Limb (tissue), 2 donors: ENCODE measurements at regions not wholly inside any gene's neighbourhood (a gene's known extent, or its start where the extent isn't known, plus 50 kb on each side); places are given as distances from the start of the nearest gene placed in this dataset.
"Not testable (repeated sequence)": the region's sequence is repeated elsewhere in the genome, so short reads cannot be mapped to it uniquely, and the experiment has no call there.

Source experiments
- DNase-seq, 2 donors: peaks; one replicate each; pipeline ENCODE4 v3.0.0-alpha.2; 2016; ENCODE audit errors: extremely low spot score in 2 of 2

DNA sequence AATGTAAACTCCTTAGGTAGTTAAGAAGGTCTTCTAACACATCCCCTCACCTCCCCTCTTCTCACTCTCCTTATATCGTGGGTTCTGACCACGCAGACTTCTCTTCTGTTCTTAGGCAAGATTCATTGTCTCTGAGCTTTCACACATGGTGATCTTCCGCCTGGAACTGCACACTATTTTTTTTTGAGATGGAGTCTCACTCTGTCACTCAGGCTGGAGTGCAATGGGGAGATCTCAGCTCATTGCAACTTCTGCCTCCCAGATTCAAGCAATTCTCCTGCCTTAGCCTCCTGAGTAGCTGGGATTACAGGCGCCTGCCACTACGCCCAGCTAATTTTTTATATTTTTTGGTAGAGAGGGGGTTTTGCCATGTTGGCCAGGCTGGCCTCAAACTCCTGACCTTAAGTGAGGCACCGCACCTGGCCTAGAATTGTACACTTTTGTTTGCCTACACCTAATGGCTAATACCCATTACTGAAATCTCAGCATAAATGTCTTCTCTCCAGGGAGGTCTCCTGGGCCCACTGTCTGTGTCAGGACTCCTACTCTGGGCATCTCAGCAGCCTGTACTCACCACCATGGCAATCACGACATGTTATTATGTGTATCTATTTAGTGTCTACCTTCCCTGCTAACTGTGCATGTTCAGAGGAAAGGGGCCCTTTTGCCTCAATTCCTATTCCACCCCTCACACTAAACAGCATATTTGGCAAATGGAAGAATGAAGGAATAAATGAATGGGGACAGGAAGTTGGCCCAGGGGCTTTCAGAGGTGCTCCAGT lies 646.3 kb upstream of the DPP6 start:
- no peak for DNase-seq

- DNase-seq: no peak
Measured at GRCh38 chr7:153406486-153406872, 645.7 kb upstream of the DPP6 start.

GRCh38 chr7:153407291-153408046 lies 644.7 kb upstream of the DPP6 start:
- DNase-seq: no peak

DNA sequence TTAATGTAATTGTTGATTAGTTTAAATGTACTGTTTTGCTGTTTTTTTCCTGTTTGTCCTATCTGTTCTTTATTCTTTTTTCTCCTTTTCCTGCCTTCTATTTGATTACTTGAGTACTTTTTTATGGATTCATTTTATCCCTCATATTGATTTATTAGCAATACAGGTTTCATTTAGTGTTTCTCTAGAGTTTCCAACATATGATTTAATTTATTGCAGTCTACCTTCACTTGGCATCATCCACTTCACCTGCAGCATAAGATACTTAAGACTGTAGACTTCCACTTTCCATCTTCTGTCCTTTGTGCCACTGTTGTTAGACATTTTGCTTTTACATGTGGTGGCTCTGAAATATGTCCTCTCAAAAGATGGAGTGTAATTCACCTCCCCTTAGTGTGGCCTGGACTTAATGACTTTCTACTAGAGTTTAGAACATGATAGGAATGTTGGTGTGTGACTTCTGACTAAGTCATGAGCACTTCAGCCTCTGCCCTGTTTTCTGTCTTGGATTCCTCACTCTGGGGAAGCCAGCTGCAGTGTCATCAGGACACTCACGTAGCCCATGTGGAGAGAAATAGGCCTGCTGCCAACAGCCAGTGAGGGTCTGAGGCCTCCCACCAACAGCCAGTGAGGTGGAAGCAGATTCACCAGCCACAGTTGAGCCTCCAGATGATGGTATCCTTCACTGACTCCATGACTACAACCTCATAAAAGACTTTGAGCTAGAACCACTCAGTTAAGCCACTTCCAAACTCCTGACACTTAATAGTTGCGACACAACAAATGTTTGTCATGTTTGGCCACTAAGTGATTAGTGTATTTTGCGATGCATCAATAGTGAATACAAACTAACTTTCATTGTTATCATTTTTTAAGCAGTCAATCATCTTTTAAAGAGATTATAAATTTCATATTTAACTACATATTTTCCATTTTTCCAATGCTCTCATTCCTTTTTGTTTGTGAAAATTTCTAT lies 643.5 kb upstream of the DPP6 start:
- DNase-seq: no peak

DNA sequence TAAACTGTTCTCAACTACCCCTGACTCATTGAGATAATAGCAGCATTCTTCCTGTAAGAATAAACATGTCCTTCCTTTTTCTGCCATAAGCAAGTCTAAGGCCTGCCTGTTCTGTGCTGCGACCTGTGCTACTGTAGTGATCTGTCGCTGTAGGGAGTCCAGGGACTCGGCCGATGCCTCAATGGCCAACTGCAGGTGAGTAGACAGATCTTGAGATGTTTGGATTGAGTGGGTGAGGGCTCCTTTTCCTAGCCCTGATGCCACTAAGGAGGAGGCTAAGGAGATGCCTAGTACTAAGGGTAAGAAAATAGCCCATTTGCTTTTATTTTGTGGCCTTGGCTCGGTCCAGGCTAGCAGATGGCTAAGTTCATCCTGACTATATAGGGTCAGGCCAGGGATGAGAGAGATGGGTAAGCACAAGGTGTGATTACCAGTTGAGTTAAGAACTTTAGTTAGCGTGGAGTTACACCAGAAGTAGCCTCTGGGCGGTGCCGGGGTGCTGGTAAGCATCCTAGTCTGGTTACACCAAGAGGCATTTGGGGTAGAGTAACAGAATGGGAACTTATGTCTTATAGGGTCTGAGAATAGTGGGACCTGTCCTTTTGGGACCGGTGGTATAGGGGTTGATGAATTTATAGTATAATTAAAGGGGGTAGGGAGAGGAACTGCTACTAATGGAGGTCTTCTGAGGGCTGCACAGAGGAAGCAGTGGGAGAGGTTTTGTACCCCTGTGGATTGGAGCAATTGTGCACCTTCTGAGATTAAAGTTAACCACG lies 642.4 kb upstream of the DPP6 start:
- DNase-seq: not testable (repeated sequence)

- DNase-seq: not testable (repeated sequence)
Measured at GRCh38 chr7:153410997-153411642, 641.1 kb upstream of the DPP6 start.

- not testable (repeated sequence) for DNase-seq
Measured at GRCh38 chr7:153412114-153412823, 639.9 kb upstream of the DPP6 start.

- not testable (repeated sequence) for DNase-seq
Measured at GRCh38 chr7:153412824-153413198, 639.4 kb upstream of the DPP6 start.

DNA sequence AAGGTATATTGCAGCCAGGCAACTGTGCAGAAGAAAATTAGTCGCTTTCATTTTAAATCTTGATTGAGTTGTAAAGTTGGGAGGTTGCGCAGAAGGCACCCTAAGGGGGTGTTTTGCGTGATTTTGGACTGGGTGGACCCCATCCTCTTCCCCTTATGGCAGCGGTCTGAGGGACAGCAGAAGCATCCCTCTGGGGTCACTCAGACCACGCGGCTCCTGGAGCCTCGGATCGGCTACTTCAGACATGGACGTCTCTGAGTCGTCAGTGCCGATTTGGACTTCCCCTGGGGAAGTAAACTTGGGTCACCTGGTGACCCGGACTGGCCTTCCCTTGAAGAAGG lies 639.0 kb upstream of the DPP6 start:
- no peak for DNase-seq

DNA sequence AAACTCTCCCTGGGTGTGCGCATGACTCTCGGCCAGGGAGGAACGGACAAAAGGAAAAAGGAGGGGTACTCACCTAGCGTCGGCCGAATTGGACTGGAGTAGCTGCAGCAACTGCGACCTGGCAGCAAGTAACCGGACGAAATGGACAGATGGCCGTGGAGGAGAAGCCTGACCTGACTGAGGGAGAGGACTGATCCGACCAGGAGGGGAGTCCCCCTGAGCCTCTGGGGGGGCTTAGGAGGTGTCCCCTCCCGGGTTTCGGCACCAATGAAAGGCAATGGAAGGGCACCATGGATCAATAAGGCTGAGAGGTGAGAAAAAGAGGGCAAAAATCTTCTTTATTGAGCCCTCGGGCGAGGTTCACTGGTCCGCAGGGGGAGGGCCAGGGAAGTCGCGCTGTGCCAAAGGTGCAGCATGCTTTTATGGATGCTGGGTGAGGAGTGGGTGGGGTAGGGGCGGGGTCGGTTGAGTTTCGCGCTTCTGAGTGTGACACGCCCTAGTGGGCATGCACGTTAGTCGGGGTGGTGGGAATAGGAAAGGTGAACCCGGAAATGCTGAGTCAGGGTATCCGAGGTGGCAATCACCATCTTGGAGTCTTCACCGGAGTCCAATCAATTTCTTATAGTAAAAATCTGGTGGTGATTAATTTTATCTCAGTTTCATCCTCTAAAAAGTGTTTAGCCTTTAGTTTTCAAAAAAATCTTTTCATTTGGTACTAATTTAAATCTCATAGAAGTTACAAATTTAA lies 638.5 kb upstream of the DPP6 start:
- no peak for DNase-seq

DNA sequence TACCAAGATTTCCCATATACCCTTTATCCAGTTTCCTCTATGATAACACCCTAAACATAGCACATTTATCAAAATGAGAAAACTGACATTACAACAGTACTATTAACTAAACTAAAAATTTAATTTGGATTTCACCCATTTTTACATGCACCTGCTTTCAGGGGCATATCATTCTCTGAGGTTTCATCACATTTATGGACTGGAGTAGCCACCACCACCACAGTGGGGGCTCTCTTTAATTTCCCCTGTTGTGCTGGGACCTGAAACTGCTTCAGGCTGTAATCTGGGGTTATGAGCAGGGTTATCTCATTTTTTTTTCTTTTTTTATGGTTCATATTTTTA lies 637.9 kb upstream of the DPP6 start:
- DNase-seq: no peak

GRCh38 chr7:153415632-153416031 lies 636.6 kb upstream of the DPP6 start:
- DNase-seq: no peak

- no peak for DNase-seq
Measured at GRCh38 chr7:153422291-153423209, 629.6 kb upstream of the DPP6 start.

DNA sequence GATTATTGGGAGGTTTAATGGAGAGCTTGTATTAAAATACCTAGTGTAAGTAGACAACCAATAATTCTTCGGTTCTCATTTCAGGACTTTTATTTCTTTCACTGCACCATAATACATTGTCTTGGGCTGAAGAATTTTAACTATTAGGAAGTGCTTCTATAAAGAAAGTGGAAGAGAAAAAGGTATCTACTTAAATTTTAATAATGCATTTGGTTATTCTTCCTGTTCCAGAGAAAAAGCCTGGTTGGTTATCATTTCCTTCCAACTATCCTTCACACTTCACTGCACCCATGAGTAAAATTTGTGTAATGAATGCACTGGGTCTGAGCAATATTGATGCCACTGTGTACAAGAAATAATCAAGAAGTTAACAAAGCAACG lies 629.0 kb upstream of the DPP6 start:
- no peak for DNase-seq

DNA sequence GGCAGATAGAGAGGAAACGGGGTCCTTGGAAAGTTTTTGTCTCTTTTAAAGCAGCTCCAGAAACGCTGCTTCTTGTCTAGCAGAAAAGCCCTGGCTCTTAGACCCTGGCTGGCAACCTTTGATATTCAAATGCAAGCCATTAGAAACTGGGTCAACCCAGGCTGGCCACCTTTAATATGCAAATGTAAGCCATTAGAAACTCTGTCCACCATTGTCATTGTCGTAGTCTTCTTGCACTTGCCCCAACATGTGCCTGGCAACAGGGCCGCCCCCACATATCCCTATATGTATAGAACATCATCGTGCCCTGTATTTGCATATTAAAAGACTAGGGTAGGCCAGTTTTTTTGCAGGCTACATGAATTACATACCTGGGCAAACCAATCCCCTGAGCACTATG lies 621.3 kb upstream of the DPP6 start:
- no peak for DNase-seq

GRCh38 chr7:153432063-153432462 lies 620.1 kb upstream of the DPP6 start:
- no peak for DNase-seq

DNA sequence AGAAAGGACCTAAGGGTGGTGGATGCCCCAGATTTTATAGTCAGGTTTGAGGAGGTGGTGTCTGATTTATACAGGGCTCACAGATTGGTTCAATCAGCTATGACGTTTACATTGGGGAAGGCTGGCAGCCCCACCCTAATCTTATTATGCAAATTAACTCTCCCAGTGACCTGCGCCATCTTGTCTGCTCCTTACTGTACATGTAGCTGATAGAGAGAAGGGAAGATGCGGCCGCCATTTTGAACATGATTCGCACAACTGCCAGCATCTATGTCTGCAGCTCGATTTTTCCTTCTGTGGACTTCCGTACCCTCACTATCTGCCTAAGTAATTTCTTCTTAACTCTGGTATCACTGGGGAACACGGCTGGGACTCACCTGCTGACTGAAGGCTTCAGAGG lies 619.0 kb upstream of the DPP6 start:
- DNase-seq: no peak

GRCh38 chr7:153440715-153441114 lies 611.5 kb upstream of the DPP6 start:
- DNase-seq: no peak
